Stimulated activated naive CD8-positive, alpha-beta T cell treated with anti-CD3 and anti-CD28 coated beads, Interleukin-15, amount 100 ng/mL, for 72 hours (primary cell): ENCODE measurements at regions not wholly inside any gene's neighbourhood (a gene's known extent, or its start where the extent isn't known, plus 50 kb on each side); places are given as distances from the start of the nearest gene placed in this dataset.

Source experiments
- ATAC-seq: fragments of 150-1000 bp; cut with Tn5 transposase; 2 replicates; pipeline ENCODE4 v1.10.0; 2021; ENCODE audit warnings: mild to moderate bottlenecking, moderate library complexity
- DNase-seq, 2 donors: peaks; one replicate each; pipeline ENCODE4 v3.0.0; 2021 to 2022
- H3K27ac Mint-ChIP-seq, 2 donors: one replicate each; pipeline ENCODE4 v1.8.0; 2022; ENCODE audit warnings: mild to moderate bottlenecking in 2 of 2, mixed read lengths in 2 of 2, moderate library complexity in 2 of 2
- H3K27me3 Mint-ChIP-seq: one replicate; pipeline ENCODE4 v1.8.0; 2022; ENCODE audit warnings: mixed read lengths
- H3K4me1 Mint-ChIP-seq: one replicate; pipeline ENCODE4 v1.8.0; 2022; ENCODE audit warnings: mild to moderate bottlenecking, mixed read lengths
- H3K4me3 Mint-ChIP-seq, 2 donors: one replicate each; pipeline ENCODE4 v1.8.0; 2022; ENCODE audit warnings: mild to moderate bottlenecking in 2 of 2, mixed read lengths in 2 of 2, moderate library complexity in 1 of 2
- H3K9me3 Mint-ChIP-seq, 2 donors: one replicate each; pipeline ENCODE4 v1.8.0; 2022; ENCODE audit warnings: mixed read lengths in 2 of 2

- H3K27ac Mint-ChIP-seq: peak overlapping the region in 1 of 2 donors; percentile 14
- no peaks in the 10 kb centered on the region for H3K27me3 Mint-ChIP-seq
- no peaks in the 10 kb centered on the region for H3K9me3 Mint-ChIP-seq
- ATAC-seq: no peak
- H3K4me3 Mint-ChIP-seq: no peak overlapping the region
- DNase-seq: no peak
- H3K4me1 Mint-ChIP-seq: peaks cover 54% of the 10 kb centered on the region
Observed at GRCh38 chr3:72373139-72373538, 475.1 kb downstream of the SHQ1 start.

GRCh38 chr3:72372161-72372560 lies 476.1 kb downstream of the SHQ1 start:
- Mint-ChIP-seq H3K4me3 (no peak overlapping the region), H3K27ac (no peak overlapping the region), H3K9me3 (no peaks in the 10 kb centered on the region), H3K4me1 (peaks cover 50% of the 10 kb centered on the region), H3K27me3 (no peaks in the 10 kb centered on the region)
- ATAC-seq: no peak
- no peak for DNase-seq

- peaks cover 43% of the 10 kb centered on the region for H3K4me1 Mint-ChIP-seq
- ATAC-seq: no peak
- no peak for DNase-seq
- H3K9me3 Mint-ChIP-seq: no peaks in the 10 kb centered on the region
- no peak overlapping the region for H3K27ac Mint-ChIP-seq
- H3K4me3 Mint-ChIP-seq: no peak overlapping the region
- no peaks in the 10 kb centered on the region for H3K27me3 Mint-ChIP-seq
Observed at GRCh38 chr3:72371431-72371830, 476.8 kb downstream of the SHQ1 start.

GRCh38 chr3:72370947-72371346 lies 477.3 kb downstream of the SHQ1 start:
- H3K9me3 Mint-ChIP-seq: no peaks in the 10 kb centered on the region
- H3K4me3 Mint-ChIP-seq: no peak overlapping the region
- no peak for ATAC-seq
- no peak for DNase-seq
- no peak overlapping the region for H3K27ac Mint-ChIP-seq
- peaks cover 40% of the 10 kb centered on the region for H3K4me1 Mint-ChIP-seq
- H3K27me3 Mint-ChIP-seq: no peaks in the 10 kb centered on the region

- Mint-ChIP-seq H3K27ac (peak overlapping the region in 1 of 2 donors; percentile 63), H3K27me3 (no peaks in the 10 kb centered on the region), H3K4me1 (peaks cover 28% of the 10 kb centered on the region), H3K9me3 (no peaks in the 10 kb centered on the region), H3K4me3 (no peak overlapping the region)
- ATAC-seq (no peak), DNase-seq (no peak)
Observed at GRCh38 chr3:72369681-72370080, 478.6 kb downstream of the SHQ1 start.

- no peak for ATAC-seq
- Mint-ChIP-seq H3K9me3 (peaks cover 0 to 2% of the 10 kb centered on the region in 2 donors), H3K4me1 (peaks cover 15% of the 10 kb centered on the region), H3K27me3 (no peaks in the 10 kb centered on the region), H3K27ac (no peak overlapping the region), H3K4me3 (no peak overlapping the region)
- DNase-seq: no peak
Observed at GRCh38 chr3:72368331-72368975, 479.8 kb downstream of the SHQ1 start.

- no peak for ATAC-seq
- no peak for DNase-seq
- no peak overlapping the region for H3K27ac Mint-ChIP-seq
- H3K27me3 Mint-ChIP-seq: no peaks in the 10 kb centered on the region
- H3K9me3 Mint-ChIP-seq: peaks cover 16 to 34% of the 10 kb centered on the region in 2 donors
- H3K4me1 Mint-ChIP-seq: no peaks in the 10 kb centered on the region
- no peak overlapping the region for H3K4me3 Mint-ChIP-seq
Observed at GRCh38 chr3:72361990-72362389, 486.3 kb downstream of the SHQ1 start.

- Mint-ChIP-seq H3K27ac (no peak overlapping the region), H3K27me3 (no peaks in the 10 kb centered on the region), H3K9me3 (peaks cover 16 to 34% of the 10 kb centered on the region in 2 donors), H3K4me1 (no peaks in the 10 kb centered on the region), H3K4me3 (no peak overlapping the region)
- ATAC-seq (no peak), DNase-seq (no peak)
Observed at GRCh38 chr3:72359743-72360142, 488.5 kb downstream of the SHQ1 start.

- no peak for DNase-seq
- no peak overlapping the region for H3K27ac Mint-ChIP-seq
- H3K4me3 Mint-ChIP-seq: no peak overlapping the region
- peaks cover 0 to 4% of the 10 kb centered on the region in 2 donors for H3K9me3 Mint-ChIP-seq
- no peaks in the 10 kb centered on the region for H3K4me1 Mint-ChIP-seq
- H3K27me3 Mint-ChIP-seq: no peaks in the 10 kb centered on the region
- ATAC-seq: no peak
Observed at GRCh38 chr3:72355168-72355567, 493.1 kb downstream of the SHQ1 start.

- peaks cover 0 to 5% of the 10 kb centered on the region in 2 donors for H3K9me3 Mint-ChIP-seq
- no peaks in the 10 kb centered on the region for H3K27me3 Mint-ChIP-seq
- DNase-seq (no peak), ATAC-seq (no peak)
- H3K4me1 Mint-ChIP-seq: no peaks in the 10 kb centered on the region
- H3K27ac Mint-ChIP-seq: no peak overlapping the region
- no peak overlapping the region for H3K4me3 Mint-ChIP-seq
Observed at GRCh38 chr3:72354486-72354885, 493.8 kb downstream of the SHQ1 start.

GRCh38 chr3:72353236-72354128 lies 494.8 kb downstream of the SHQ1 start:
- Mint-ChIP-seq H3K9me3 (peaks cover 6 to 7% of the 10 kb centered on the region in 2 donors), H3K4me3 (no peak overlapping the region), H3K27ac (no peak overlapping the region), H3K4me1 (peaks cover 10% of the 10 kb centered on the region), H3K27me3 (no peaks in the 10 kb centered on the region)
- DNase-seq (no peak), ATAC-seq (no peak)

GRCh38 chr3:72352176-72352575 lies 496.1 kb downstream of the SHQ1 start:
- H3K27me3 Mint-ChIP-seq: no peaks in the 10 kb centered on the region
- peaks cover 6 to 7% of the 10 kb centered on the region in 2 donors for H3K9me3 Mint-ChIP-seq
- no peak for ATAC-seq
- H3K4me3 Mint-ChIP-seq: no peak overlapping the region
- peaks cover 23% of the 10 kb centered on the region for H3K4me1 Mint-ChIP-seq
- DNase-seq: no peak
- no peak overlapping the region for H3K27ac Mint-ChIP-seq

- Mint-ChIP-seq H3K4me1 (peaks cover 29% of the 10 kb centered on the region), H3K27me3 (no peaks in the 10 kb centered on the region), H3K4me3 (no peak overlapping the region), H3K9me3 (peaks cover 6 to 7% of the 10 kb centered on the region in 2 donors), H3K27ac (no peak overlapping the region)
- ATAC-seq (no peak), DNase-seq (no peak)
Observed at GRCh38 chr3:72351536-72351935, 496.7 kb downstream of the SHQ1 start.

GRCh38 chr3:72350761-72351505 lies 497.3 kb downstream of the SHQ1 start:
- Mint-ChIP-seq H3K9me3 (peaks cover 6 to 7% of the 10 kb centered on the region in 2 donors), H3K27ac (no peak overlapping the region), H3K4me1 (peaks cover 35% of the 10 kb centered on the region), H3K4me3 (no peak overlapping the region), H3K27me3 (no peaks in the 10 kb centered on the region)
- no peak for ATAC-seq
- no peak for DNase-seq

GRCh38 chr3:72348357-72348756 lies 499.9 kb downstream of the SHQ1 start:
- ATAC-seq (no peak), DNase-seq (no peak)
- Mint-ChIP-seq H3K27me3 (no peaks in the 10 kb centered on the region), H3K9me3 (peaks cover 6 to 7% of the 10 kb centered on the region in 2 donors), H3K4me1 (peaks cover 61% of the 10 kb centered on the region), H3K27ac (no peak overlapping the region), H3K4me3 (no peak overlapping the region)
